Bronchial epithelial cell (primary cell): ENCODE measurements at regions not wholly inside any gene's neighbourhood (a gene's known extent, or its start where the extent isn't known, plus 50 kb on each side); places are given as distances from the start of the nearest gene placed in this dataset.
A peak's percentile ranks its signal among the peaks of the same experiment; 100 is the strongest.
"Not testable (repeated sequence)": the region's sequence is repeated elsewhere in the genome, so short reads cannot be mapped to it uniquely, and the experiment has no call there.

Experiments used
- DNase-seq: peaks from one replicate; pipeline ENCODE4 v3.0.0-alpha.2; 2010; ENCODE audit warnings: low read depth
- FAIRE-seq: peaks from 2 replicates; lab custom pipeline; 2011; peaks lifted over from hg19 to GRCh38; lab: Jason Lieb, UNC
- H3K27me3 ChIP-seq: 2 replicates; pipeline ENCODE4 v1.5.1; 2011; ENCODE audit warnings: low read length; ENCODE audit not compliant: control insufficient read depth, insufficient read depth
- H3K36me3 ChIP-seq: 2 replicates; pipeline ENCODE4 v1.5.1; 2011; ENCODE audit warnings: low read length; ENCODE audit not compliant: control insufficient read depth, insufficient read depth
- H3K4me3 ChIP-seq: 2 replicates; pipeline ENCODE4 v1.5.1; 2011; ENCODE audit warnings: mild to moderate bottlenecking, low read depth, low read length, control low read depth
- TF ChIP-seq, protein P1 (sequence below): IDR thresholded peaks from 2 replicates; pipeline ENCODE4 v1.5.1; 2011; ENCODE audit warnings: mild to moderate bottlenecking, moderate library complexity, low read length, control low read depth, inconsistent platforms; ENCODE audit not compliant: insufficient read depth, severe bottlenecking

DNA sequence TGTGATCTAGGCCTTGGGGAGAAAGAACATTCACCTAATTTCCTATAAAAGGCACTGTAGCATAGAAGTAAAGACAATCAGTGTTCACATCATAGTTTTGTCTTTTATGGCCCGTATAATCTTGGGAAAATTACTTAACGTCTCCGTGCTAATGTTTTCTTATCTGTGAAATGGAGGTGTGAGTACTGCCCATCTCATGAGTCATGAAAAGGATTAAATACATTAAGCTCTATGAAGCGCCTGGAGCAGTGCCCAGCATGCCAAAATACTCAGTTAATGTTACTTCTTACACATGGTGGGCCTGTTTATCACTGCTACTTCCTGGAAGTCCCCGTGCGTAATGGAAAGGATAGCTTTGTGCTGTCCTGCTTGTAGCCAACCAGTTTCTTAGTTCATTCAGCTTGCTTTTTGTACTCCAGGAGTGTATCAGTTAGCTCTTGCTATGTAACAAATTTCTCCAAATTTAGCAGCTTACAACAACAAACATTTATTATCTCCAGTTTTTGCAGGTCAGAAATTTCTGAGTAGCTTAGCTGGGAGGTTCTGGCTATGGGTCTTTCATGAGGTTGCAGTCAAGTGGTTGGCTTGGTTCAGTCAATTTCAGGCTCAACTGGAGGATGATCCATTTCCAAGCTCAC is 103.6 kb upstream of the BMP2 start:
- no peak for FAIRE-seq
- Histone ChIP-seq H3K4me3 (no peak overlapping the region), H3K36me3 (no peaks in the 10 kb centered on the region), H3K27me3 (no peaks in the 10 kb centered on the region)
- TF ChIP-seq, protein P1, sequence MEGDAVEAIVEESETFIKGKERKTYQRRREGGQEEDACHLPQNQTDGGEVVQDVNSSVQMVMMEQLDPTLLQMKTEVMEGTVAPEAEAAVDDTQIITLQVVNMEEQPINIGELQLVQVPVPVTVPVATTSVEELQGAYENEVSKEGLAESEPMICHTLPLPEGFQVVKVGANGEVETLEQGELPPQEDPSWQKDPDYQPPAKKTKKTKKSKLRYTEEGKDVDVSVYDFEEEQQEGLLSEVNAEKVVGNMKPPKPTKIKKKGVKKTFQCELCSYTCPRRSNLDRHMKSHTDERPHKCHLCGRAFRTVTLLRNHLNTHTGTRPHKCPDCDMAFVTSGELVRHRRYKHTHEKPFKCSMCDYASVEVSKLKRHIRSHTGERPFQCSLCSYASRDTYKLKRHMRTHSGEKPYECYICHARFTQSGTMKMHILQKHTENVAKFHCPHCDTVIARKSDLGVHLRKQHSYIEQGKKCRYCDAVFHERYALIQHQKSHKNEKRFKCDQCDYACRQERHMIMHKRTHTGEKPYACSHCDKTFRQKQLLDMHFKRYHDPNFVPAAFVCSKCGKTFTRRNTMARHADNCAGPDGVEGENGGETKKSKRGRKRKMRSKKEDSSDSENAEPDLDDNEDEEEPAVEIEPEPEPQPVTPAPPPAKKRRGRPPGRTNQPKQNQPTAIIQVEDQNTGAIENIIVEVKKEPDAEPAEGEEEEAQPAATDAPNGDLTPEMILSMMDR = no peak
- DNase-seq = peak; percentile 77

DNA sequence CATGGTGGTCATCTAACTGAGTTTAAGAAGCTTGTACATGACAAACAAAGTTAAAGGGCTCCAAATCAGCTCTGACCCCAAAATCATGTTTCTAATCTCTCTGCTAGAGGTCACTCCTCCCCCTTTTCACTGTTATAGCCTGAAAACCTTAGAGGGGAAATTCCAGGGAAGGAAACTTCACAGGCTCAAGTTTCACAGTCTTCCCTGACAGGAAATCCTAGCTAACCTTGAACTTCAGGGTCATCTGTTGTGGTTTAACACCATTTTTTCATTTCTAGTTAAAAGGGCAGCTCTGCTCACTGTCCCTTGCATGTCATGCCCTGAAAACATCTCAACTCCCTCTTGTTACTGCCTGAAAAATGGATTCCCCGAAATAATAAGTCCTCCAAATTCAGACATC is 104.4 kb upstream of the BMP2 start:
- DNase-seq = no peak
- Histone ChIP-seq H3K36me3 (no peaks in the 10 kb centered on the region), H3K27me3 (no peaks in the 10 kb centered on the region), H3K4me3 (no peak overlapping the region)
- TF ChIP-seq, protein P1 = no peak
- no peak for FAIRE-seq

DNA sequence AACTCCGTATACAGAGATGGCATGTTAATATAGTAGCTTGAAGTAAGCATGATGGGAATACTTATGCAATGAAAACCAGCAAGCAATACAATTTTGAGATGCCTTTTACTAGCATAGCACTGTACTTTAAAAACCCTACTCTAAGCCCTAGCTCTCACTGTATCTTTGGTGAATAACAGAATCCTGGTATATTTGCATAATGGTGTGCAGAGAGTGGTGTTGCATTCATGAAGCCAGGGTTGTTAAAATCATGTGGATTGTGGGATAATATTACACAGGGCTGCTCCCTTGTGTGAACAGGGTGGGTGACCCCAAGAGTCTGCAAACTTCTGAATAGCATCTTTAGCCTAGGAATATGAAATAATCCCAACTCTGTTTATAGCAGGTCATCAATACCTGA is 105.2 kb upstream of the BMP2 start:
- FAIRE-seq (no peak), DNase-seq (no peak)
- H3K36me3 ChIP-seq = no peaks in the 10 kb centered on the region
- no peaks in the 10 kb centered on the region for H3K27me3 ChIP-seq
- no peak overlapping the region for H3K4me3 ChIP-seq
- TF ChIP-seq, protein P1 = no peak

DNA sequence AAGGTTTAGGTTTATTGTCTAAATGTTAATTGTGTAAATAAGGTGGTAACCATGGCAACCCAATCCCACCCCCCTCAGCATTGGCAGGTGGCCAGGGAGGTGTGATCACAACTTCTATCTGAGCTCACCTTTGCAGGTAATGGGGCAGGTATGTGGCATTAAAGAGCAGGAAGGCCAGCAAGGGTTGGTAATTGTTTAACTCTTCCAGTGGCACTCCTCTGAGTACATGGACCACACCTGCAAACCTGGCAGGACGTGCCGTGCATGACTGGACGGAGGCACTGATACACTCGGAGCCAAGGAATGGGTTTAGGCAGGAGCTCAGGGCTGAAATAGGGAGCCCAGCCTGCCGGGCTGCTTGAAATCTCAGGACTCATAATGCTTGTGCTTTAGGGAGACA is 107.0 kb upstream of the BMP2 start:
- Histone ChIP-seq H3K4me3 (no peak overlapping the region), H3K36me3 (no peaks in the 10 kb centered on the region), H3K27me3 (no peaks in the 10 kb centered on the region)
- peak; percentile 90 for DNase-seq
- FAIRE-seq = peak; percentile 73
- TF ChIP-seq, protein P1 = no peak

DNA sequence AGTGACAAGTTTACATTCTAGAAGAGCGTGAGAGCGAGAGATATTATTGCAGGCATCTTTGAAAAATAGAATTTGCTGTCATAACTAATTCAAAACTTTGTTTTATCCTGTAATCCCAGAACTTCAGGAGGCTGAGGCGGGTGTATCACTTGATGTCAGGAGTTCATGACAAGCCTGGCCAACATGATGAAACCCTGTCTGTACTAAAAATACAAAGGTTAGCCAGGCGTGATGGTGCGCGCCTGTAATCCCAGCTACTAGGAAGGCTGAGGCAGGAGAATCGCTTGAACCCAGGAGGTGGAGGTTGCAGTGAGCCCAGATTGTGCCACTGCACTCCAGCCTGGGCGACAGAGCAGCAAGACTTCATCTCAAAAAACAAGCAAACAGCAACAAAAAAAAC is 108.6 kb upstream of the BMP2 start:
- not testable (repeated sequence) for FAIRE-seq, H3K36me3 ChIP-seq

DNA sequence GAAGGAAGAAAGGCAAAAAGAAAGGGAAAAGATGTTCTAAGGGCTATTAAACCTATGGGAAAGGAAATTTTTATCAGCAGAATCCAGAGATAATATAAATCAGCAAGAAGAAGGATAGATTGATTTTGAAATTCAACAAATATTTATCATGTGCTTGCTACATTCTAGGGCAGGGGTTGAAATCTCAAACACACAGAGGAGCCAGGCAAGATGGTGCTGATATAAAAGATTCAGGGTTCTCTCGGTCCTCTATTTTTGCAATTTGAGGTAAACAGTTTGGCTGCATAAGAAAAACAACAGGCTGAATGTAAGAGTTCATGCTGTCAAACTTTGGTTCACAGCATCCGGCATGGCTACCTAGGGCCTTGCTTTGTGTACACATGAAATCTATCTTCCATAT is 109.6 kb upstream of the BMP2 start:
- TF ChIP-seq, protein P1 = no peak
- Histone ChIP-seq H3K27me3 (no peaks in the 10 kb centered on the region), H3K36me3 (no peaks in the 10 kb centered on the region), H3K4me3 (no peak overlapping the region)
- DNase-seq (no peak), FAIRE-seq (no peak)

More for the DNA sequence above, 108.6 kb upstream of the BMP2 start:
- not testable (repeated sequence) for H3K4me3 ChIP-seq, H3K27me3 ChIP-seq, DNase-seq
